ENCODE measurements at regions not wholly inside any gene's neighbourhood (a gene's known extent, or its start where the extent isn't known, plus 50 kb on each side); places are given as distances from the start of the nearest gene placed in this dataset.

DNA sequence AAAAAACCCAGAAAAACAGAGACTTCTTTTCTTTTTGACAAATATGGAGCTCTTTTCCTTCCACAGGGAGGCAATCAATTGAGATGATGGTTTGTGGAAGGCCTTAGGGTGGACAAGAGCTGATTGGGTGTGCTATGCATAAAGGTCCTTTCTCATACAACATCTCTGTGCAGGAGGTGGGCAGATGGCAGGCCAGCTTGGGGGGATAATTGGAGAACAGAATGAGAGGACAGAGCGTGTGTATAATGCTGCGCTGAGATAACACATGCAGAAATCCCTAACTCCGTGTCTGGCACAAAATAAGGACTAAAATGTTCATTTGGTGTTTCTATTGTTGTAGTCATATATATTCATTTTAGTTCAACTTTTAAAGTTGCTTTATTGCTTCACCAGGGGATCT is 159.0 kb upstream of the MEF2C start:
- Histone ChIP-seq H3K9me3 (ENCODE audit: control insufficient read depth, low read length) (no peaks in the 10 kb centered on the region), H2AFZ (no peak overlapping the region), H3K36me3 (ENCODE audit: control insufficient read depth, insufficient read depth, low read length) (no peaks in the 10 kb centered on the region), H3K4me1 (no peaks in the 10 kb centered on the region), H3K4me3 (ENCODE audit: low read depth, low read length) (no peak overlapping the region), H3K4me2 (ENCODE audit: low read length) (no peak overlapping the region), H3K27ac (no peak overlapping the region), H3K27me3 (ENCODE audit: control insufficient read depth, insufficient read depth, low read length) (no peaks in the 10 kb centered on the region), H3K9ac (no peak overlapping the region), H3K79me2 (no peaks in the 10 kb centered on the region)
- TF ChIP-seq, protein P1, sequence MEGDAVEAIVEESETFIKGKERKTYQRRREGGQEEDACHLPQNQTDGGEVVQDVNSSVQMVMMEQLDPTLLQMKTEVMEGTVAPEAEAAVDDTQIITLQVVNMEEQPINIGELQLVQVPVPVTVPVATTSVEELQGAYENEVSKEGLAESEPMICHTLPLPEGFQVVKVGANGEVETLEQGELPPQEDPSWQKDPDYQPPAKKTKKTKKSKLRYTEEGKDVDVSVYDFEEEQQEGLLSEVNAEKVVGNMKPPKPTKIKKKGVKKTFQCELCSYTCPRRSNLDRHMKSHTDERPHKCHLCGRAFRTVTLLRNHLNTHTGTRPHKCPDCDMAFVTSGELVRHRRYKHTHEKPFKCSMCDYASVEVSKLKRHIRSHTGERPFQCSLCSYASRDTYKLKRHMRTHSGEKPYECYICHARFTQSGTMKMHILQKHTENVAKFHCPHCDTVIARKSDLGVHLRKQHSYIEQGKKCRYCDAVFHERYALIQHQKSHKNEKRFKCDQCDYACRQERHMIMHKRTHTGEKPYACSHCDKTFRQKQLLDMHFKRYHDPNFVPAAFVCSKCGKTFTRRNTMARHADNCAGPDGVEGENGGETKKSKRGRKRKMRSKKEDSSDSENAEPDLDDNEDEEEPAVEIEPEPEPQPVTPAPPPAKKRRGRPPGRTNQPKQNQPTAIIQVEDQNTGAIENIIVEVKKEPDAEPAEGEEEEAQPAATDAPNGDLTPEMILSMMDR (IDR thresholded peaks at IDR 0.05), result no peak

DNA sequence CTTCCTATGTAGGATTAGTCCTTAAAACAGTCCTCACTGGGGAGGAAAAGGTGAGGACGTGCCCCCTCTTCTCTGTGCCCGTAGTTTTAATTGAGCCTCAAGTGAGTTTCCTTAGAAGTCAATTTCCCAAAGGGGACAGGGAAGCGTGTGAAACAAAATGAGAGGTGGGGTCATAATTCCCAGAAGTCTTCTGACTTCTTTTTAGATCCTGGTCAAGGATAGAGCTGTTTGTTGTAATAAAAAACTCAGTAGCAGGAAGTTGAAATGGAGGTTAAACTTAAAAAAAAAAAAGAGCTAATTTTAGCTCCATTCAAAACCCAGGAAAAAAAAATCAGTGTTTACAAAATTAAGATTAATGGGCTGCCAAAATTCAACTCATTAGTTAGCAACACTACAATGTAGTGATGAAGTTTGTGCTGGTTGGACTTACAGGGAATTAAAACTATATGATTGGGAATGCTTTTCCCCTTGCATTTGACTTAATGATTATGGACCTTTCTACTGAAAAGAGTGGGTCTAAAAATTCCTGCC is 158.3 kb upstream of the MEF2C start:
- Histone ChIP-seq H3K9ac (no peak overlapping the region), H3K4me1 (no peaks in the 10 kb centered on the region), H3K9me3 (ENCODE audit: control insufficient read depth, low read length) (no peaks in the 10 kb centered on the region), H3K79me2 (no peaks in the 10 kb centered on the region), H2AFZ (no peak overlapping the region), H3K27me3 (ENCODE audit: control insufficient read depth, insufficient read depth, low read length) (no peaks in the 10 kb centered on the region), H3K27ac (peak overlapping the region; percentile 17), H3K36me3 (ENCODE audit: control insufficient read depth, insufficient read depth, low read length) (no peaks in the 10 kb centered on the region), H3K4me2 (ENCODE audit: low read length) (no peak overlapping the region), H3K4me3 (ENCODE audit: low read depth, low read length) (no peak overlapping the region)
- TF ChIP-seq, protein P1 (IDR thresholded peaks at IDR 0.05), result no peak

- no peaks in the 10 kb centered on the region for H3K4me1 ChIP-seq
- no peak overlapping the region for H3K4me3 ChIP-seq (ENCODE audit: low read depth, low read length)
- no peaks in the 10 kb centered on the region for H3K27me3 ChIP-seq (ENCODE audit: control insufficient read depth, insufficient read depth, low read length)
- TF ChIP-seq, protein P1 (IDR thresholded peaks at IDR 0.05), result no peak
- no peaks in the 10 kb centered on the region for H3K9me3 ChIP-seq (ENCODE audit: control insufficient read depth, low read length)
- no peak overlapping the region for H3K9ac ChIP-seq
- no peaks in the 10 kb centered on the region for H3K36me3 ChIP-seq (ENCODE audit: control insufficient read depth, insufficient read depth, low read length)
- no peak overlapping the region for H3K4me2 ChIP-seq (ENCODE audit: low read length)
- no peaks in the 10 kb centered on the region for H3K79me2 ChIP-seq
- H2AFZ ChIP-seq, result no peak overlapping the region
- H3K27ac ChIP-seq, result no peak overlapping the region
Observed at GRCh38 chr5:89036704-89037489, 153.9 kb upstream of the MEF2C start.

DNA sequence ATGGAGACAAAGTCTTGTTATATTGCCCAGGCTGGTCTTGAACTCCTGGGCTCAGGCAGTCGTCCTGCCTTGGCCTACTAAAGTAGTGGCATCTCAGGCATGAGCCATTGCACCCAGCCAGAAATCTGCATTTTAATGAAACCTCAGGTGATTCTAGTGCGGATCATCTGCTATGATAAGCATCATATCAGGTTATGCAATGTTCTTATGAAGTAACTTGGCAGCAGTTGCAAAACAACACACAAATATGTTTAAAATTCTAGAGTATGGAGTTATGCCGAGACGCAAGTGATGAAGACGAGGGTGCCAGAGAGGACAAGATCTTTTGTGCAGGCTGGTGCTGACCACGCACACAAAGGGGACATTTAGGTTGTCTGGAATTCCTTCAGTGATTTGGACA is 153.2 kb upstream of the MEF2C start:
- Histone ChIP-seq H3K9ac (no peak overlapping the region), H3K4me2 (ENCODE audit: low read length) (no peak overlapping the region), H3K4me1 (no peaks in the 10 kb centered on the region), H3K4me3 (ENCODE audit: low read depth, low read length) (no peak overlapping the region), H3K27ac (no peak overlapping the region), H3K9me3 (ENCODE audit: control insufficient read depth, low read length) (no peaks in the 10 kb centered on the region), H3K79me2 (no peaks in the 10 kb centered on the region), H3K27me3 (ENCODE audit: control insufficient read depth, insufficient read depth, low read length) (no peaks in the 10 kb centered on the region), H2AFZ (no peak overlapping the region), H3K36me3 (ENCODE audit: control insufficient read depth, insufficient read depth, low read length) (no peaks in the 10 kb centered on the region)
- TF ChIP-seq, protein P1 (IDR thresholded peaks at IDR 0.05), result no peak

GRCh38 chr5:89034588-89034987 is 151.6 kb upstream of the MEF2C start:
- Histone ChIP-seq H3K9ac (no peak overlapping the region), H3K4me2 (ENCODE audit: low read length) (no peak overlapping the region), H3K9me3 (ENCODE audit: control insufficient read depth, low read length) (no peaks in the 10 kb centered on the region), H3K4me1 (no peaks in the 10 kb centered on the region), H3K27ac (no peak overlapping the region), H3K27me3 (ENCODE audit: control insufficient read depth, insufficient read depth, low read length) (no peaks in the 10 kb centered on the region), H3K36me3 (ENCODE audit: control insufficient read depth, insufficient read depth, low read length) (no peaks in the 10 kb centered on the region), H3K79me2 (no peaks in the 10 kb centered on the region), H2AFZ (no peak overlapping the region), H3K4me3 (ENCODE audit: low read depth, low read length) (no peak overlapping the region)
- TF ChIP-seq, protein P1 (IDR thresholded peaks at IDR 0.05), result no peak

All from parathyroid adenoma (tissue), 2 donors.